ENCODE measurements at regions not wholly inside any gene's neighbourhood (a gene's known extent, or its start where the extent isn't known, plus 50 kb on each side); places are given as distances from the start of the nearest gene placed in this dataset.
A peak's percentile ranks its signal among the peaks of the same experiment; 100 is the strongest.

- Mint-ChIP-seq H3K36me3 (ENCODE audit: low read depth) (no peaks in the 10 kb centered on the region), H3K4me3 (no peak overlapping the region), H3K4me1 (peaks cover 55% of the 10 kb centered on the region), H3K27me3 (ENCODE audit: insufficient read depth, low read depth, poor library complexity) (peaks cover 17% of the 10 kb centered on the region), H3K27ac (peak overlapping the region; percentile 78; the same call in 1 of the 2 replicates), H3K9me3 (no peaks in the 10 kb centered on the region; the same call in 2 of the 3 replicates)
- 0 out of 2 replicates have a peak, but pooled peaks cover 3% of the 10 kb centered on the region for H3K9me2 ChIP-seq (ENCODE audit: insufficient read depth)
- 0 out of 2 replicates have a peak overlapping the region, but pooled peaks have one; percentile 54 for H2AFZ ChIP-seq
- TF ChIP-seq ZNF114 (CRISPR knock-in tag; IDR thresholded peaks at IDR 0.05), result no peak
- TF ChIP-seq STAT1 (IDR thresholded peaks at IDR 0.05; ENCODE audit: unreplicated experiment), result no peak
- no peak for TF ChIP-seq CREB1 (CRISPR knock-in tag; IDR thresholded peaks at IDR 0.05; ENCODE audit: low read depth)
- TF ChIP-seq ZNF331 (CRISPR knock-in tag; IDR thresholded peaks at IDR 0.05; ENCODE audit: low read depth), result no peak
- TF ChIP-seq, protein P1, sequence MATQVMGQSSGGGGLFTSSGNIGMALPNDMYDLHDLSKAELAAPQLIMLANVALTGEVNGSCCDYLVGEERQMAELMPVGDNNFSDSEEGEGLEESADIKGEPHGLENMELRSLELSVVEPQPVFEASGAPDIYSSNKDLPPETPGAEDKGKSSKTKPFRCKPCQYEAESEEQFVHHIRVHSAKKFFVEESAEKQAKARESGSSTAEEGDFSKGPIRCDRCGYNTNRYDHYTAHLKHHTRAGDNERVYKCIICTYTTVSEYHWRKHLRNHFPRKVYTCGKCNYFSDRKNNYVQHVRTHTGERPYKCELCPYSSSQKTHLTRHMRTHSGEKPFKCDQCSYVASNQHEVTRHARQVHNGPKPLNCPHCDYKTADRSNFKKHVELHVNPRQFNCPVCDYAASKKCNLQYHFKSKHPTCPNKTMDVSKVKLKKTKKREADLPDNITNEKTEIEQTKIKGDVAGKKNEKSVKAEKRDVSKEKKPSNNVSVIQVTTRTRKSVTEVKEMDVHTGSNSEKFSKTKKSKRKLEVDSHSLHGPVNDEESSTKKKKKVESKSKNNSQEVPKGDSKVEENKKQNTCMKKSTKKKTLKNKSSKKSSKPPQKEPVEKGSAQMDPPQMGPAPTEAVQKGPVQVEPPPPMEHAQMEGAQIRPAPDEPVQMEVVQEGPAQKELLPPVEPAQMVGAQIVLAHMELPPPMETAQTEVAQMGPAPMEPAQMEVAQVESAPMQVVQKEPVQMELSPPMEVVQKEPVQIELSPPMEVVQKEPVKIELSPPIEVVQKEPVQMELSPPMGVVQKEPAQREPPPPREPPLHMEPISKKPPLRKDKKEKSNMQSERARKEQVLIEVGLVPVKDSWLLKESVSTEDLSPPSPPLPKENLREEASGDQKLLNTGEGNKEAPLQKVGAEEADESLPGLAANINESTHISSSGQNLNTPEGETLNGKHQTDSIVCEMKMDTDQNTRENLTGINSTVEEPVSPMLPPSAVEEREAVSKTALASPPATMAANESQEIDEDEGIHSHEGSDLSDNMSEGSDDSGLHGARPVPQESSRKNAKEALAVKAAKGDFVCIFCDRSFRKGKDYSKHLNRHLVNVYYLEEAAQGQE (IDR thresholded peaks at IDR 0.05; ENCODE audit: unreplicated experiment), result no peak
- no peak for TF ChIP-seq ZNF462 (CRISPR knock-in tag; IDR thresholded peaks at IDR 0.05)
- no peak for TF ChIP-seq CTCF (conservative IDR thresholded peaks at IDR 0.05; ENCODE audit: low read depth in 2 of 2)
- TF ChIP-seq NANOG (IDR thresholded peaks at IDR 0.05; ENCODE audit: borderline replicate concordance), result no peak; the same call in 1 of the 2 replicates
- TF ChIP-seq, protein P2, sequence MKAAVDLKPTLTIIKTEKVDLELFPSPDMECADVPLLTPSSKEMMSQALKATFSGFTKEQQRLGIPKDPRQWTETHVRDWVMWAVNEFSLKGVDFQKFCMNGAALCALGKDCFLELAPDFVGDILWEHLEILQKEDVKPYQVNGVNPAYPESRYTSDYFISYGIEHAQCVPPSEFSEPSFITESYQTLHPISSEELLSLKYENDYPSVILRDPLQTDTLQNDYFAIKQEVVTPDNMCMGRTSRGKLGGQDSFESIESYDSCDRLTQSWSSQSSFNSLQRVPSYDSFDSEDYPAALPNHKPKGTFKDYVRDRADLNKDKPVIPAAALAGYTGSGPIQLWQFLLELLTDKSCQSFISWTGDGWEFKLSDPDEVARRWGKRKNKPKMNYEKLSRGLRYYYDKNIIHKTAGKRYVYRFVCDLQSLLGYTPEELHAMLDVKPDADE (IDR thresholded peaks at IDR 0.05), result no peak
- no peak for TF ChIP-seq JUNB (IDR thresholded peaks at IDR 0.05; ENCODE audit: unreplicated experiment)
- TF ChIP-seq EZH2phosphoT487 (IDR thresholded peaks at IDR 0.05; ENCODE audit: unreplicated experiment), result no peak
- TF ChIP-seq EZH2 (IDR thresholded peaks at IDR 0.05; ENCODE audit: low read depth, unreplicated experiment), result no peak
- no peak for TF ChIP-seq POLR2AphosphoS5 (IDR thresholded peaks at IDR 0.05; ENCODE audit: low read depth)
- H3K4me2 ChIP-seq, result peak overlapping the region; percentile 24
- H3F3A ChIP-seq (replicated peaks; ENCODE audit: low read depth), result peaks cover 5% of the 10 kb centered on the region; the same call in 1 of the 2 replicates
- peak overlapping the region; percentile 66; the same call in 1 of the 2 replicates for H3K27ac ChIP-seq (ENCODE audit: low read depth)
- H3K27me3 ChIP-seq (ENCODE audit: insufficient read depth), result peaks cover 12% of the 10 kb centered on the region; the same call in 1 of the 2 replicates
- H4K20me1 ChIP-seq (replicated peaks; ENCODE audit: insufficient read depth), result no peaks in the 10 kb centered on the region
- ATAC-seq (no peak), DNase-seq (ENCODE audit: low spot score) (peak; percentile 11)
- peaks cover 27% of the 10 kb centered on the region for H3K4me1 ChIP-seq (ENCODE audit: insufficient read depth)
- H3K4me3 ChIP-seq, result no peak overlapping the region
- peaks cover 5% of the 10 kb centered on the region; the same call in 1 of the 2 replicates for H3K36me3 ChIP-seq (ENCODE audit: insufficient read depth)
- no peaks in the 10 kb centered on the region for H3K79me2 ChIP-seq (replicated peaks; ENCODE audit: insufficient read depth)
Observed at GRCh38 chr9:107633406-107633805, 143.8 kb upstream of the KLF4 start.

Data from GM23338 (cell line).